ENCODE measurements at regions not wholly inside any gene's neighbourhood (a gene's known extent, or its start where the extent isn't known, plus 50 kb on each side); places are given as distances from the start of the nearest gene placed in this dataset.

DNA sequence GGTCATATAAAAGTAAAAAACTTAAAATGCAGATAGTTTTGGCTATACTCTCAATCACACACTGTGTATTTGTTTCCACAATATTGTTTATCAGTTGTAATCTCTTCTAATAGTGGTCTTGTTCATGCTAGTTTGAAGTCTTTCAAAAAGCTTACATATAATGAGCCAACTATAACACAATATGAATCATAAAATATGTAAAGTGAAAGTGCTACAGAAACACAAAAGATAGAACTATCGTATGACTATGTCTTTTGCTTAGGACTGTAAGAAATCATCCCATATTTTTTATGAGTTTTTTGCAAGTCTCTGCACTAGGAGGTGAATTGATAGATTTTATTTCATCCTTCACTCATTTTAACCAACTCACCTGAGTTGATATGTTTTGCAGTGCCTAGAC lies 136.0 kb downstream of the MMUT start:
- TF ChIP-seq, protein P1, sequence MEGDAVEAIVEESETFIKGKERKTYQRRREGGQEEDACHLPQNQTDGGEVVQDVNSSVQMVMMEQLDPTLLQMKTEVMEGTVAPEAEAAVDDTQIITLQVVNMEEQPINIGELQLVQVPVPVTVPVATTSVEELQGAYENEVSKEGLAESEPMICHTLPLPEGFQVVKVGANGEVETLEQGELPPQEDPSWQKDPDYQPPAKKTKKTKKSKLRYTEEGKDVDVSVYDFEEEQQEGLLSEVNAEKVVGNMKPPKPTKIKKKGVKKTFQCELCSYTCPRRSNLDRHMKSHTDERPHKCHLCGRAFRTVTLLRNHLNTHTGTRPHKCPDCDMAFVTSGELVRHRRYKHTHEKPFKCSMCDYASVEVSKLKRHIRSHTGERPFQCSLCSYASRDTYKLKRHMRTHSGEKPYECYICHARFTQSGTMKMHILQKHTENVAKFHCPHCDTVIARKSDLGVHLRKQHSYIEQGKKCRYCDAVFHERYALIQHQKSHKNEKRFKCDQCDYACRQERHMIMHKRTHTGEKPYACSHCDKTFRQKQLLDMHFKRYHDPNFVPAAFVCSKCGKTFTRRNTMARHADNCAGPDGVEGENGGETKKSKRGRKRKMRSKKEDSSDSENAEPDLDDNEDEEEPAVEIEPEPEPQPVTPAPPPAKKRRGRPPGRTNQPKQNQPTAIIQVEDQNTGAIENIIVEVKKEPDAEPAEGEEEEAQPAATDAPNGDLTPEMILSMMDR (IDR thresholded peaks at IDR 0.05; ENCODE audit: low read depth, low read length), result no peak
- no peak for TF ChIP-seq POLR2A (IDR thresholded peaks at IDR 0.05; ENCODE audit: extremely low read depth, insufficient read length)
- TF ChIP-seq, protein P2, sequence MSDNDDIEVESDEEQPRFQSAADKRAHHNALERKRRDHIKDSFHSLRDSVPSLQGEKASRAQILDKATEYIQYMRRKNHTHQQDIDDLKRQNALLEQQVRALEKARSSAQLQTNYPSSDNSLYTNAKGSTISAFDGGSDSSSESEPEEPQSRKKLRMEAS (IDR thresholded peaks at IDR 0.05; ENCODE audit: low read depth, low read length), result no peak

All from NB4 (cell line).